NT2/D1 (cell line): ENCODE measurements at regions not wholly inside any gene's neighbourhood (a gene's known extent, or its start where the extent isn't known, plus 50 kb on each side); places are given as distances from the start of the nearest gene placed in this dataset.

Source experiments
- DNase-seq: peaks from one replicate; pipeline ENCODE4 v3.0.0-alpha.2; 2011; ENCODE audit warnings: low read depth, low spot score
- H3K27me3 ChIP-seq: 2 replicates; pipeline ENCODE4 v1.6.0; 2011; ENCODE audit warnings: mild to moderate bottlenecking; ENCODE audit not compliant: insufficient read length, insufficient read depth
- H3K36me3 ChIP-seq: 2 replicates; pipeline ENCODE4 v1.6.1; 2011; ENCODE audit warnings: mild to moderate bottlenecking, low read length, mixed read lengths; ENCODE audit not compliant: insufficient read depth, insufficient read length
- H3K4me1 ChIP-seq: 2 replicates; pipeline ENCODE4 v1.5.1; 2011; ENCODE audit not compliant: insufficient read depth, insufficient read length
- H3K4me3 ChIP-seq: 2 replicates; pipeline ENCODE4 v1.5.1; 2011; ENCODE audit warnings: low read depth; ENCODE audit not compliant: insufficient read length
- H3K9ac ChIP-seq: 2 replicates; pipeline ENCODE4 v1.6.0; 2011; ENCODE audit warnings: low read depth; ENCODE audit not compliant: insufficient read length
- H3K9me3 ChIP-seq: 2 replicates; pipeline ENCODE4 v1.5.1; 2011; ENCODE audit warnings: mild to moderate bottlenecking, low read length; ENCODE audit not compliant: insufficient read depth
- SUZ12 ChIP-seq: IDR thresholded peaks from 2 replicates; pipeline ENCODE4 v1.6.1; 2011; ENCODE audit not compliant: insufficient read length, insufficient read depth; ENCODE audit errors: extremely low read depth
- YY1 ChIP-seq: IDR thresholded peaks from 2 replicates; pipeline ENCODE4 v1.6.1; 2011; ENCODE audit not compliant: insufficient read length, insufficient read depth
- ZNF274 ChIP-seq: IDR thresholded peaks from 2 replicates; pipeline ENCODE4 v1.6.1; 2011; ENCODE audit warnings: mild to moderate bottlenecking, low read depth, low read length

GRCh38 chr6:1230689-1231605 is 81.0 kb upstream of the FOXQ1 start:
- no peak overlapping the region for H3K4me3 ChIP-seq
- H3K9me3 ChIP-seq = no peaks in the 10 kb centered on the region
- no peaks in the 10 kb centered on the region for H3K36me3 ChIP-seq
- no peak overlapping the region for H3K9ac ChIP-seq
- no peak for TF ChIP-seq YY1
- TF ChIP-seq ZNF274 = no peak
- TF ChIP-seq SUZ12 = no peak
- no peaks in the 10 kb centered on the region for H3K27me3 ChIP-seq
- DNase-seq = no peak
- H3K4me1 ChIP-seq = peaks cover 2% of the 10 kb centered on the region

GRCh38 chr6:1230281-1230680 is 81.6 kb upstream of the FOXQ1 start:
- H3K4me1 ChIP-seq = peaks cover 2% of the 10 kb centered on the region
- TF ChIP-seq ZNF274 (no peak), YY1 (no peak), SUZ12 (no peak)
- H3K4me3 ChIP-seq = no peak overlapping the region
- no peak for DNase-seq
- no peaks in the 10 kb centered on the region for H3K9me3 ChIP-seq
- H3K36me3 ChIP-seq = no peaks in the 10 kb centered on the region
- H3K9ac ChIP-seq = no peak overlapping the region
- no peaks in the 10 kb centered on the region for H3K27me3 ChIP-seq

GRCh38 chr6:1229808-1230207 is 82.1 kb upstream of the FOXQ1 start:
- Histone ChIP-seq H3K36me3 (no peaks in the 10 kb centered on the region), H3K27me3 (no peaks in the 10 kb centered on the region), H3K4me1 (peaks cover 2% of the 10 kb centered on the region), H3K4me3 (no peak overlapping the region), H3K9ac (no peak overlapping the region), H3K9me3 (no peaks in the 10 kb centered on the region)
- DNase-seq = no peak
- TF ChIP-seq ZNF274 (no peak), YY1 (no peak), SUZ12 (no peak)

GRCh38 chr6:1229301-1229700 is 82.6 kb upstream of the FOXQ1 start:
- H3K9me3 ChIP-seq = no peaks in the 10 kb centered on the region
- no peaks in the 10 kb centered on the region for H3K36me3 ChIP-seq
- peaks cover 2% of the 10 kb centered on the region for H3K4me1 ChIP-seq
- no peak overlapping the region for H3K4me3 ChIP-seq
- H3K27me3 ChIP-seq = no peaks in the 10 kb centered on the region
- DNase-seq = no peak
- TF ChIP-seq YY1 (no peak), SUZ12 (no peak), ZNF274 (no peak)
- H3K9ac ChIP-seq = no peak overlapping the region

DNA sequence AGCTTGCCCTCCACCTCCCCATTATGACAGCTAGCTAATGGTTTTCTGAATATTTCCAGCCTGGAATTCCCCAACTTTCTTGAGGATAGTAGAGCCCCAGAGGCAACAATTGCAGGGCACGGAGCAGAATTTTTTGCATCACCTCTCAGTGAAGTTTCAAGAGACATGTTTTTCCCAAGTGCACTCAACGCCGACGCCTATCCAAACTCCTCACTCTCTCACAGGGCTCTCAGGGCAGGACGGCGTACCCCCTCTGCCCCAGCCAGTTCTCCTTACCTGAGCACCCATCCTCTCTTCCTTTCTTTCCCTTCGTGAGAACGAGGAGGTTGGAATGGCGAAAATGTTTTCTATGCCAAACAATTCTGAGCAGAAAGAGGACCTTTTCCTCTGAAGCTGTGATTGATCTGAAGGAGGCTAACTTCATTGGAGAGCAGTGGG is 83.1 kb upstream of the FOXQ1 start:
- H3K27me3 ChIP-seq = no peaks in the 10 kb centered on the region
- H3K36me3 ChIP-seq = no peaks in the 10 kb centered on the region
- H3K9ac ChIP-seq = no peak overlapping the region
- H3K4me1 ChIP-seq = peaks cover 2% of the 10 kb centered on the region
- DNase-seq = no peak
- H3K9me3 ChIP-seq = no peaks in the 10 kb centered on the region
- no peak overlapping the region for H3K4me3 ChIP-seq
- TF ChIP-seq SUZ12 = no peak
- TF ChIP-seq YY1 = no peak
- TF ChIP-seq ZNF274 = no peak

DNA sequence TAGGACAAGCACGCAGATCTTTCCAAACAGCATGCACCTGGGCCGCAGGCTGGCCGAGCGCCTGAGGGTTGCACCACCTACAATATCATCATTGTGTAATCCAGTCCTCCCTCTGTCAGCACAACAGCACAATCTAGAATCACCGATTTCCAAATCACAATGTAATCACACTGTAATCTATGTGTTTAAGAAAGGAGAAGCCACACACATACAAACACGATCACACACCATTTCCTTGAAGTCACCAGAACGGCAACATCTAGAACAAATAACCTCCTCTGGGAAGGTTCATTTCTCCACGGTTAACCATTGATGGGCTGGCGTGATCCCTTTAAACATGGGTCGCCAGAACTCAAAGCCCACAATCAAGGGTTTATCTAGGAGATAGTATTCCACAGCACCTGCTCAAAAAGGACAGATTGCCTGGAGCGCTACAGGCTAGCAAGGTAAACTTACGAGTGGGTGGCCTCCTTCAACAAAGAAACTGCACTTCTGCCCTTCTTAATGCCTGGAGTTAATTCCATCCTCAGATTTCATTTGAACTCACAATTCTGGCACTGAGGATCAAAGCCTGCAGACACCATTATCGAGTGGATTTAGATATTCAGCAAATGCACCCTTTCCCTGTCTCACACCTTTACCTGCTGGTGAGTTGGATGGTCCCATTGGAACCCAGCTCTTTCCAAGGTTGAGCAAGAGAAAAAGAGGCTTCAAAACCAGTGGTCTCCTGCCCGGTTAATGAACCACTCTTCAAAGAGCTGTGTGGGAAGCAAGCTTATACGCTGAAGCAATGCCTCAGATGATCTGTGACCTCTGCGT is 83.8 kb upstream of the FOXQ1 start:
- Histone ChIP-seq H3K36me3 (no peaks in the 10 kb centered on the region), H3K4me3 (no peak overlapping the region), H3K9ac (no peak overlapping the region), H3K4me1 (peaks cover 2% of the 10 kb centered on the region), H3K27me3 (no peaks in the 10 kb centered on the region), H3K9me3 (no peaks in the 10 kb centered on the region)
- TF ChIP-seq ZNF274 (no peak), SUZ12 (no peak), YY1 (no peak)
- no peak for DNase-seq

- Histone ChIP-seq H3K4me1 (peaks cover 2% of the 10 kb centered on the region), H3K27me3 (no peaks in the 10 kb centered on the region), H3K9ac (no peak overlapping the region), H3K36me3 (no peaks in the 10 kb centered on the region), H3K4me3 (no peak overlapping the region), H3K9me3 (no peaks in the 10 kb centered on the region)
- TF ChIP-seq ZNF274 (no peak), YY1 (no peak), SUZ12 (no peak)
- DNase-seq = no peak
These were observed 84.3 kb upstream of the FOXQ1 start for GRCh38 chr6:1227600-1227934.
